Stimulated activated CD4-positive, alpha-beta T cell treated with anti-CD3 and anti-CD28 coated beads, Interleukin-12 subunit alpha, Interleukin-12 subunit beta, amount 100 ng/mL, for 48 hours (primary cell): ENCODE measurements at regions not wholly inside any gene's neighbourhood (a gene's known extent, or its start where the extent isn't known, plus 50 kb on each side); places are given as distances from the start of the nearest gene placed in this dataset.

Source experiments
- DNase-seq, 3 donors: peaks; one replicate each; pipeline ENCODE4 v3.0.0-alpha.2; 2020; ENCODE audit warnings: low read depth in 2 of 3, low spot score in 1 of 3

GRCh38 chr9:99363509-99363908, 141.4 kb downstream of the SEC61B start:
- DNase-seq = no peak

- no peak for DNase-seq
Measured at GRCh38 chr9:99365233-99365980, 143.3 kb downstream of the SEC61B start.

- no peak for DNase-seq
Measured at GRCh38 chr9:99366183-99366582, 144.1 kb downstream of the SEC61B start.

GRCh38 chr9:99366621-99367020, 144.5 kb downstream of the SEC61B start:
- DNase-seq = no peak

GRCh38 chr9:99368341-99369326, 146.6 kb downstream of the SEC61B start:
- no peak for DNase-seq

- DNase-seq = no peak
Measured at GRCh38 chr9:99369327-99369722, 147.2 kb downstream of the SEC61B start.

GRCh38 chr9:99370376-99370775, 148.3 kb downstream of the SEC61B start:
- DNase-seq = no peak

- DNase-seq = no peak
Measured at GRCh38 chr9:99371376-99371775, 149.3 kb downstream of the SEC61B start.

GRCh38 chr9:99373912-99374311, 151.8 kb downstream of the SEC61B start:
- DNase-seq = no peak

- DNase-seq = no peak
Measured at GRCh38 chr9:99374793-99375192, 152.7 kb downstream of the SEC61B start.

GRCh38 chr9:99375481-99375880, 153.4 kb downstream of the SEC61B start:
- no peak for DNase-seq

- no peak for DNase-seq
Measured at GRCh38 chr9:99377790-99378775, 156.0 kb downstream of the SEC61B start.

- no peak for DNase-seq
Measured at GRCh38 chr9:99383536-99383935, 161.5 kb downstream of the SEC61B start.

GRCh38 chr9:99385215-99385614, 163.1 kb downstream of the SEC61B start:
- DNase-seq = no peak

- no peak for DNase-seq
Measured at GRCh38 chr9:99385814-99386279, 163.8 kb downstream of the SEC61B start.

- DNase-seq = no peak
Measured at GRCh38 chr9:99387431-99387830, 165.3 kb downstream of the SEC61B start.

GRCh38 chr9:99389087-99390033, 167.3 kb downstream of the SEC61B start:
- no peak for DNase-seq

GRCh38 chr9:99391937-99392594, 170.0 kb downstream of the SEC61B start:
- DNase-seq = no peak

GRCh38 chr9:99392986-99393385, 170.9 kb downstream of the SEC61B start:
- no peak for DNase-seq
